HL-60 (cell line): ENCODE measurements at regions not wholly inside any gene's neighbourhood (a gene's known extent, or its start where the extent isn't known, plus 50 kb on each side); places are given as distances from the start of the nearest gene placed in this dataset.

ENCODE experiments used
- POLR2AphosphoS5 ChIP-seq: IDR thresholded peaks from 2 replicates; pipeline ENCODE4 v1.6.1; 2012; ENCODE audit warnings: low read depth
- TF ChIP-seq, protein P1 (sequence below): IDR thresholded peaks from one replicate; pipeline ENCODE4 v1.5.1; 2011; ENCODE audit warnings: low read length, control low read depth, inconsistent platforms; ENCODE audit not compliant: insufficient read depth

DNA sequence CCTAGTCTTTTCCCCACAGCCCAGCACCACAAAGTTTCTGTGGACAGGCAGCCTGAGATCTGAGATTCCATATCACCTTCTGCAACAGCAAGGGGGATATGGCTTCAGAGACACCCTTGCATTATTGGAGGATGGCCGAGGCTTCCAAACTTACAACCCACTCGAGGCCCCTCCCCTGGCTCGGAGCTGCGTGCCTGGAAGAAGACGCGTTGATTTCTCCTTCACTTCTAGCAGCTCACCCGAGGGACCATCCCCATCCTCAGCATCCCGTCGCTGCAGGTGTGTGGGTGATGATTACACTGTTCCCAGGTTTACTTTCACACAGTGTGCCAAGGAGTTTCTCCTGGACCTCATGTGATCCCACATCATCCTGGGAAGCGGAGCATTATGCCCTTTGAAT, 277.9 kb downstream of the MATN1 start:
- TF ChIP-seq, protein P1, sequence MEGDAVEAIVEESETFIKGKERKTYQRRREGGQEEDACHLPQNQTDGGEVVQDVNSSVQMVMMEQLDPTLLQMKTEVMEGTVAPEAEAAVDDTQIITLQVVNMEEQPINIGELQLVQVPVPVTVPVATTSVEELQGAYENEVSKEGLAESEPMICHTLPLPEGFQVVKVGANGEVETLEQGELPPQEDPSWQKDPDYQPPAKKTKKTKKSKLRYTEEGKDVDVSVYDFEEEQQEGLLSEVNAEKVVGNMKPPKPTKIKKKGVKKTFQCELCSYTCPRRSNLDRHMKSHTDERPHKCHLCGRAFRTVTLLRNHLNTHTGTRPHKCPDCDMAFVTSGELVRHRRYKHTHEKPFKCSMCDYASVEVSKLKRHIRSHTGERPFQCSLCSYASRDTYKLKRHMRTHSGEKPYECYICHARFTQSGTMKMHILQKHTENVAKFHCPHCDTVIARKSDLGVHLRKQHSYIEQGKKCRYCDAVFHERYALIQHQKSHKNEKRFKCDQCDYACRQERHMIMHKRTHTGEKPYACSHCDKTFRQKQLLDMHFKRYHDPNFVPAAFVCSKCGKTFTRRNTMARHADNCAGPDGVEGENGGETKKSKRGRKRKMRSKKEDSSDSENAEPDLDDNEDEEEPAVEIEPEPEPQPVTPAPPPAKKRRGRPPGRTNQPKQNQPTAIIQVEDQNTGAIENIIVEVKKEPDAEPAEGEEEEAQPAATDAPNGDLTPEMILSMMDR, result no peak
- no peak for TF ChIP-seq POLR2AphosphoS5
